ENCODE measurements at regions not wholly inside any gene's neighbourhood (a gene's known extent, or its start where the extent isn't known, plus 50 kb on each side); places are given as distances from the start of the nearest gene placed in this dataset.
"Not testable (repeated sequence)": the region's sequence is repeated elsewhere in the genome, so short reads cannot be mapped to it uniquely, and the experiment has no call there.

DNA sequence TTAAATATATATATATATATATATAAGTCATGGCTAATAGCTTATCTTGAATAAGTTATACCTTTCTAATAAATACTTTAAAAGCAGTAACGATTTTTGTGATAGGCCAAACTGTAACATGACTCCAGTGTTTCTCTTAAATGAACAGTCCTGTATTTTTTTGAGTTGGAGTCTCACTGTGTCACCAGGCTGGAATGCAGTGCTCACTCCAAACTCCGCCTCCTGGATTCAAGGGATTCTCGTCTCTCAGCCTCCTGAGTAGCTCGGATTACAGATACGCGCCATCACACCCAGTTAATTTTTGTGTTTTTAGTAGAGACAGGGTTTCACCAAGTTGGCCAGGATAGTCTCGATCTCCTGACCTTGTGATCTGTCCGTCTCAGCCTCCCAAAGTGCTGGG lies 814.2 kb upstream of the SLITRK5 start:
- DNase-seq (ENCODE audit: low read depth, low spot score) = no peak

GRCh38 chr13:86858216-86858615 lies 813.0 kb upstream of the SLITRK5 start:
- no peak for DNase-seq (ENCODE audit: low read depth, low spot score)

GRCh38 chr13:86862137-86862536 lies 809.0 kb upstream of the SLITRK5 start:
- no peak for DNase-seq (ENCODE audit: low read depth, low spot score)

DNA sequence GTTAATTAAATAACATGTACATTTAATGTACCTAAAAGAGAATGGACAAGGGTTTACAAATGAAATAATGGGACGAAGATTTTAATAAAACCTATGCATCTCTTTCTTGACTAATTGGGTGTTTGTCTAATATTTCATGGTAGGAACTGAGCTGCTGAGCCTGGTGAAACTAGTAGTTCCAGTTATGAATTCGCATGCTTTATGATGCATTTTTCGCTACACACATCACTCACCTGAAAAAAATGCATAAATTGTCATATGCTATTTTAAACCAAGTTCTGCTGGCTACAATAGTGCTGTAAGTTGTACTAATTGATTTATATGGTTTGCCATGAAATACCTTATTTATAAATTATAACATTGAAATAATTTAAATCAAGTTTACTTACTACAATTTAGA lies 806.8 kb upstream of the SLITRK5 start:
- no peak for DNase-seq (ENCODE audit: low read depth, low spot score)

GRCh38 chr13:86870444-86870843 lies 800.7 kb upstream of the SLITRK5 start:
- DNase-seq (ENCODE audit: low read depth, low spot score) = no peak

GRCh38 chr13:86877441-86877840 lies 793.7 kb upstream of the SLITRK5 start:
- no peak for DNase-seq (ENCODE audit: low read depth, low spot score)

DNA sequence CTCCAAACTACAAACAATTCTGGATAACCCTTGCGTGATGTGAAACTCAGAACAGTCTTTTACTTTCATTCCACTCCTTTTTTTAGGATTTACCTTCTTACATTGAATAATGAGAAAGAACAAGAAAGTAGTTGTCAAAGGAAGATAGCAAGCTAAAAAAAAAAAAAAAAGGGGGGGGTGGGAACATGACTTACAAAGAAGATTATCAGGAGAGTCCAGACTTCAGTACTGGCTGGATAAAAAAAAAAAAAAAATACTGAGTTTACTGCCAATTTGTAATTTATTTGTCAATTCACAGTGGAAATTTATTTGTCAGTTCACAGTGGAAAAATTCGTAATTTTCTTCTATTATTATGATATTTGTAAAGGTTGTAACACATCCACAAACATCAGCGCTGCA lies 792.4 kb upstream of the SLITRK5 start:
- no peak for DNase-seq (ENCODE audit: low read depth, low spot score)

DNA sequence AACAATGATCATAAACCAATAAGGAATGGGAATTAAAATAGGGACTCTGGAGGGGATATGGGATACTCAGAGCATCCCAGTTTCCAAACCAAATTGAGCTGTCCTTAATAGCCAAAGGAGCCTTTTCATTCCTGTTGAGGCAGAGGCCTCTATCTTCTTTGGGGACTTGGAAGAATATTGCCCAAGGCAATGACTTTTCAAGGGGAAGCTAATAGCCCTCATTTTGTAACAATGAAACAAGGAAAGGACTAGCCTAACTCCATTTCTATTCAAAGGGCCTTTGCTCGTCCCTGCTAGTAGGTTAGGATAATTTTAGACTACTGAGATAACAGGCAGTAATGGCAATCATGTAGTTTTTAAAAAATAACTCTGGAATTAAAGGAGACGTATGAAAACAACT lies 789.8 kb upstream of the SLITRK5 start:
- no peak for DNase-seq (ENCODE audit: low read depth, low spot score)

DNA sequence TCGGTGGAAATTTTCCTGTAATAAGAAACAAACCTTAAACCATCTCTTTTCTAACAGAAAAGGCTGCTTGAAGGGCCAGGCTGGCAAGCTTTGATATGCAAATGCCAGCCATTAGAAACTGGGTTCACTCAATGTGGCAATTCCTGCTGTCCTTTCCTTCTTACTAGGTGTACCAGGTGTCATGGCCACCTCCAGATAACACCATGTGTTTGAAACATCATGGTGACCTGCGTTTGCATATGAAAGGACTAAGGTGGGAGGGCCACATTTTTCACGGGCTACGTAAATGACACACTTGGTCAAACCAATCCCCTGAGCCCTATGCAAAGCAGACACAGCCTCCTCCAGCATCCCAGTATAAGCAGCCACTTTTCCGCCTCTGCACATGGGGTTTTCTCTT lies 789.1 kb upstream of the SLITRK5 start:
- no peak for DNase-seq (ENCODE audit: low read depth, low spot score)

- DNase-seq (ENCODE audit: low read depth, low spot score) = no peak
These were observed 788.3 kb upstream of the SLITRK5 start for GRCh38 chr13:86882835-86883234.

DNA sequence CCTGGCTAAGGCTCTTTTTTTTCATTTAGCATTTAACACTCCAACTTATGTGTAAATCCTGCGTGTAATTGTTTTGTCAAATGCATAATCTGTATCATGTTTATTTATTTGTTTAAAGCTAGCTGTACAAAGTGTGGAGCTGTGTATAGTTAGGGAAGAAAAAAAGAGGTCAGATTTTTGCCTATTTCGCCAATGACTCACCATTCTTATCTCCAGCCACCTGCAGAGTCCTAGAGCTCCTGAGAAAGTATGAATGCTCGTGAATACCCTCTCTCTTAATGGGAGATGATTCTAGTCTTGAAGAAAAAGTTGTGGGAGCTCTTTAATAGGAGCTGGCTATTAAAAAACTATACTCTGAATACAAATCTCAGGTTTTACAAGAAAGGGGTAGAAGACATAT lies 778.8 kb upstream of the SLITRK5 start:
- DNase-seq (ENCODE audit: low read depth, low spot score) = no peak

- no peak for DNase-seq (ENCODE audit: low read depth, low spot score)
These were observed 770.3 kb upstream of the SLITRK5 start for GRCh38 chr13:86900906-86901305.

GRCh38 chr13:86906127-86906874 lies 764.9 kb upstream of the SLITRK5 start:
- DNase-seq (ENCODE audit: low read depth, low spot score) = no peak

DNA sequence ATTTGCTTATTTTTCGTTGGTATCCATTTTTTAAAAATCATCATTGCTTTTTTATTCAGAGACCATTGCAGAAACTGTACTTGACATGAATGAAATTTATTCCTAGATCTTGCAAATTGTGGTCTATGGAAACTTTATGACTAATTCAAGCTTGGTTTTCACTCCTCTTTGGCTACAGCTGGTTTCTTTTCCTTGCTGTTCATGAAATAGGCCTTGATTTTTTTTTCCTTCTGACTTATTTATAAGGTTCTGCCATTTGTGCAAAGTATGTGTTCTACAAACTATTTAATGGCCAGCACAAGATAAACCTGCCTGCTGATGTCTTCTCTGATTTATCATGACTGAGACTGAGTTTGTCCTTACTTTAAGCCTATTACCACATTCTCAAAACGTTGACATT lies 764.0 kb upstream of the SLITRK5 start:
- DNase-seq (ENCODE audit: low read depth, low spot score) = no peak

GRCh38 chr13:86909318-86909717 lies 761.9 kb upstream of the SLITRK5 start:
- DNase-seq (ENCODE audit: low read depth, low spot score) = no peak

- no peak for DNase-seq (ENCODE audit: low read depth, low spot score)
These were observed 756.4 kb upstream of the SLITRK5 start for GRCh38 chr13:86914757-86915156.

- not testable (repeated sequence) for DNase-seq (ENCODE audit: low read depth, low spot score)
These were observed 753.7 kb upstream of the SLITRK5 start for GRCh38 chr13:86917438-86917837.

GRCh38 chr13:86918682-86919081 lies 752.5 kb upstream of the SLITRK5 start:
- no peak for DNase-seq (ENCODE audit: low read depth, low spot score)

DNA sequence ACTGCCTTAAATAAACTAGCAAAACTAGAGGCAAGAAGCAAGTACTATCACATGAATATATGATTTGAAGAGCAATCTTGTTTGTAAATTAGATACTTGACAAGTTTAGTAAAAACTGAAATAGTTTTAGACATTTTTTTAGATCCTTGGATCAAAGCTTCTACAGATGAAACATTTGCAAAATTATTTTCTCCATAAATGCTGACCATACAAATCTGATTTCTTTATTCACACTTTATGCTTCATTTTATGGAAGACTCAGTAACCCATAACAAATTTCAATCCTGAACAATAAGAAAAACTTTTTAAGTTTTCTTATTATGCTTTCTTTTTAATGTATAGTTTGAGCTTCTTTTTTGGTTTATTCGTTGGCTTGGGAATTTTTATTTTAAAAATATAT lies 750.2 kb upstream of the SLITRK5 start:
- DNase-seq (ENCODE audit: low read depth, low spot score) = no peak

DNA sequence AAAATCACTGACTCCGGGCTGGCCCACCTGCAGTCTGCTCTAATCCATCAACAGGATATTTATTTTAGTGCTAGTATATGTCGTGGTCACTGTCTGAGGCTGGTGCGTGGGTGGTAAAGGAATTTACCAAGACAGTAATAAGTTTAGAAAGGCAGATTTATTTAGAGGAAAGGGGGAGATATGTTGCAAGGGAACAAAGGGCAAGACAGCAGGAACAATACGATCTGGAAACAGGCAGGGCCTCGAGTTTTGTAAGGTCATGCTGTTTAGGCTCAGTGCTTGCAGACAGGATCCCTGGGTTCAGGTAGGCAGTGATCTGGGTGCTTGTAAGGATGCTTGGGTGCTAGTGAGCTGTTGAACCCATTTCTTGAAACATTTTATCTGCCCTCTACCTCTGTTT lies 748.2 kb upstream of the SLITRK5 start:
- no peak for DNase-seq (ENCODE audit: low read depth, low spot score)

GRCh38 chr13:86926916-86927315 lies 744.3 kb upstream of the SLITRK5 start:
- not testable (repeated sequence) for DNase-seq (ENCODE audit: low read depth, low spot score)

GRCh38 chr13:86932776-86933334 lies 738.3 kb upstream of the SLITRK5 start:
- no peak for DNase-seq (ENCODE audit: low read depth, low spot score)

GRCh38 chr13:86933676-86934075 lies 737.5 kb upstream of the SLITRK5 start:
- no peak for DNase-seq (ENCODE audit: low read depth, low spot score)

- DNase-seq (ENCODE audit: low read depth, low spot score) = no peak
These were observed 733.9 kb upstream of the SLITRK5 start for GRCh38 chr13:86937316-86937715.

Data from brain pericyte (primary cell).